Lung (tissue), 11 donors: ENCODE measurements at regions not wholly inside any gene's neighbourhood (a gene's known extent, or its start where the extent isn't known, plus 50 kb on each side); places are given as distances from the start of the nearest gene placed in this dataset.

Source experiments
- ATAC-seq: fragments of 200-7000 bp; cut with Tn5 transposase; one replicate; pipeline ENCODE4 v1.9.1; 2020; ENCODE audit warnings: moderate number of reproducible peaks; ENCODE audit not compliant: insufficient read depth, low FRiP score
- DNase-seq, 3 donors: peaks; one replicate each; pipeline ENCODE4 v3.0.0-alpha.2; 2013 to 2017
- H3K27ac ChIP-seq, 2 donors: one replicate each; pipeline ENCODE4 v1.5.1; 2013; ENCODE audit warnings: mild to moderate bottlenecking in 2 of 2, moderate library complexity in 2 of 2, control low read depth in 1 of 2, inconsistent platforms in 1 of 2, low read depth in 1 of 2, low read length in 1 of 2
- H3K27me3 ChIP-seq, 3 donors: one replicate each; pipeline ENCODE4 v1.5.1; 2013; ENCODE audit warnings: low read length in 2 of 3; ENCODE audit not compliant: control insufficient read depth in 3 of 3, insufficient read depth in 3 of 3
- H3K36me3 ChIP-seq, 4 donors: one replicate each; pipeline ENCODE4 v1.5.1; 2013; ENCODE audit warnings: low read length in 4 of 4, mild to moderate bottlenecking in 1 of 4, moderate library complexity in 1 of 4; ENCODE audit not compliant: control insufficient read depth in 4 of 4, insufficient read depth in 4 of 4
- H3K4me1 ChIP-seq, 5 donors: one replicate each; pipeline ENCODE4 v1.5.1; 2013; ENCODE audit warnings: low read length in 5 of 5, mild to moderate bottlenecking in 2 of 5, moderate library complexity in 1 of 5; ENCODE audit not compliant: control insufficient read depth in 5 of 5, insufficient read depth in 5 of 5
- H3K4me3 ChIP-seq: one replicate; pipeline ENCODE4 v1.5.1; 2013; ENCODE audit warnings: mild to moderate bottlenecking, control low read depth, moderate library complexity
- H3K9ac ChIP-seq, 2 donors: one replicate each; pipeline ENCODE4 v1.5.1; 2013; ENCODE audit warnings: low read length in 2 of 2, control low read depth in 1 of 2; ENCODE audit not compliant: insufficient read depth in 1 of 2
- H3K9me3 ChIP-seq, 4 donors: one replicate each; pipeline ENCODE4 v1.5.1; 2013; ENCODE audit warnings: low read length in 3 of 4, mild to moderate bottlenecking in 1 of 4, moderate library complexity in 1 of 4; ENCODE audit not compliant: control insufficient read depth in 4 of 4, insufficient read depth in 3 of 4
- WGBS, 2 donors: extraction: QIAGEN DNeasy Blood & Tissue Kit; methylation state at CpG; one replicate each; pipeline ENCODE4 v1.1.7; 2013; 5-methylcytosine and 5-hydroxymethylcytosine counted together
- TF ChIP-seq, protein P1 (sequence below): IDR thresholded peaks from 2 replicates; pipeline ENCODE4 v1.5.1; 2012; ENCODE audit warnings: mild to moderate bottlenecking; ENCODE audit errors: control extremely low read depth, extremely low read depth
- donor health status: control.
- donor health status: control.
- donor health status: Bipolar disorder and iron deficiency.
- donor health status: healthy.
- donor health status: DM: yes; HTN: yes; CAD: no.

DNA sequence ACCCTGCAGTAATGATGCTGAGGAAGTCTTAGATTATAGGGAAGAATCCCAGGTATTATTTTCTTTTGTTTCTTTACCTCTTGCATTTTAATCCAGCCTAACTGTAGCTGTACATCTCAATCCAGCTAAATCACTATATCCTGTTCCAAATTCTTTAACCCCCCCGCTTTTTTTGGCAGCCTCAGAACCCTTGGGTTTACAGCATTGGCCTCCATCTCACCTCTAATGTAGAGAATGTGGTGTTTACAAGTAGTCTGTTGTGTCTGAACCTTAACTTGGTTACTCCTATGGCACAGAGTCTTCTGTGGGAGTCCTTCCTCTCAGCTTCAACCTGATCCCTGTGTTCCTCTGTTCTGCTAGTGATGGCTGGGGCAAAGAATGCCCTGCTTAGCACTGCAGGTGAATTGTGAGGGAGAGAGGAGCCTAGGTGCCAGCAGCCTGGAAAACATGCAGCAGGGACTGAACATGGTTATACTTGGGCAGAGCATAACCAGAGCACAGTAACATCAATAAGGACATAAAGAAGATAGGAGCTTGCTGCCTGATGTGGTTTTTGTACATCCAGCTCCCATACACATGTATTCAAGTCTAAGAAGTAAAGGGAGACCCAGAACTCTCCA is 130.2 kb downstream of the FAM124B start:
- no peak overlapping the region for H3K4me3 ChIP-seq
- no peak overlapping the region for H3K9ac ChIP-seq
- H3K4me1 ChIP-seq = peaks cover 0 to 5% (median 0%) of the 10 kb centered on the region in 5 donors
- no peaks in the 10 kb centered on the region for H3K36me3 ChIP-seq
- H3K27ac ChIP-seq = no peak overlapping the region
- H3K27me3 ChIP-seq = no peaks in the 10 kb centered on the region
- 66 to 79% methylated on average over 1 of the region's 1 CpG for WGBS, 2 donors
- DNase-seq (no peak), ATAC-seq (no peak)
- TF ChIP-seq, protein P1, sequence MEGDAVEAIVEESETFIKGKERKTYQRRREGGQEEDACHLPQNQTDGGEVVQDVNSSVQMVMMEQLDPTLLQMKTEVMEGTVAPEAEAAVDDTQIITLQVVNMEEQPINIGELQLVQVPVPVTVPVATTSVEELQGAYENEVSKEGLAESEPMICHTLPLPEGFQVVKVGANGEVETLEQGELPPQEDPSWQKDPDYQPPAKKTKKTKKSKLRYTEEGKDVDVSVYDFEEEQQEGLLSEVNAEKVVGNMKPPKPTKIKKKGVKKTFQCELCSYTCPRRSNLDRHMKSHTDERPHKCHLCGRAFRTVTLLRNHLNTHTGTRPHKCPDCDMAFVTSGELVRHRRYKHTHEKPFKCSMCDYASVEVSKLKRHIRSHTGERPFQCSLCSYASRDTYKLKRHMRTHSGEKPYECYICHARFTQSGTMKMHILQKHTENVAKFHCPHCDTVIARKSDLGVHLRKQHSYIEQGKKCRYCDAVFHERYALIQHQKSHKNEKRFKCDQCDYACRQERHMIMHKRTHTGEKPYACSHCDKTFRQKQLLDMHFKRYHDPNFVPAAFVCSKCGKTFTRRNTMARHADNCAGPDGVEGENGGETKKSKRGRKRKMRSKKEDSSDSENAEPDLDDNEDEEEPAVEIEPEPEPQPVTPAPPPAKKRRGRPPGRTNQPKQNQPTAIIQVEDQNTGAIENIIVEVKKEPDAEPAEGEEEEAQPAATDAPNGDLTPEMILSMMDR = no peak
- no peaks in the 10 kb centered on the region for H3K9me3 ChIP-seq

DNA sequence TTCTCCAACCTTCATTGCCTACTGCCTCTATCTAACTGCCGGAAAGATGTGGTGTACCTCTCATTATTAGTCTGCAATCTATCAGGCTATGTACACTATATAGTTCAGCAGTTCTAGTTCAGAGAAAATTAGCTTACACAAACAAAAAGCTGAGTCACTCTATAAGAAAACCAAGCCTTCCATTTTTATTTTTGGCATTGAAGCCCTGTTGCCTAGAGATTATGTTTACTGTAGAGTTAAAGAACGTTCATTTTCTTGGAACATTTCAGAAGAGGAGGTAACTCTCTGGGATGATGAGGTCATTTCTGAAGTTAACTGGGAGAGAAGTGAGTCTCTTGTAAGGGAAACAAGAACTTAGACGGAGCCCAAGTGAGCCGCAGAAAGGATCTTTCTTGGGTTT is 133.5 kb downstream of the FAM124B start:
- no peaks in the 10 kb centered on the region for H3K27me3 ChIP-seq
- peak overlapping the region in 1 of 2 donors; percentile 17 for H3K27ac ChIP-seq
- peaks cover 0 to 8% (median 3%) of the 10 kb centered on the region in 5 donors for H3K4me1 ChIP-seq
- TF ChIP-seq, protein P1 = no peak
- no peak overlapping the region for H3K9ac ChIP-seq
- no peaks in the 10 kb centered on the region for H3K36me3 ChIP-seq
- ATAC-seq = peak; percentile 59
- peak in 2 of 3 donors; percentile 80 to 82 for DNase-seq
- H3K9me3 ChIP-seq = peaks cover 0 to 2% (median 0%) of the 10 kb centered on the region in 4 donors
- WGBS, 2 donors = 59 to 66% methylated on average over 4 of the region's 4 CpGs
- no peak overlapping the region for H3K4me3 ChIP-seq

DNA sequence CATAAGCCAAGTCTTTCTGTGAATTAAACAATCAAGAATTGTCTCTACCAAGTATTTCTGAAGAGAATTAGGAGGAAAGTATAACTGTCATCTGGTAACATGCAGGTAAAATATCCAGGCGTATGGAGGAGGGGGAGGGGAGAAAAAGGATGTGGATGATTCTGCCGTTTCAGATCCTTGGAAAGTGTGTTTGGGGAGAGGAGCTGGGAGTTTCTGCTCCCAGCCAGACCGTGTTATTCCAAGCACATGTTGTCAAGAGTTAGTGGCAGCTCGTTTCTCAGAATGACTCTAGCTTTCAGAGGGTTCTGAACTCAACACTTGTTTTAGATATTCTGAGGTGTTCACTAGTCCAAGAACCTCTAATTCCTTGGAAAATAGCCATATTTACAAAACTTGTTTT is 137.6 kb downstream of the FAM124B start:
- ATAC-seq (no peak), DNase-seq (no peak)
- TF ChIP-seq, protein P1 = no peak
- WGBS, 2 donors = 49 to 69% methylated on average over 4 of the region's 4 CpGs
- no peak overlapping the region for H3K9ac ChIP-seq
- H3K27ac ChIP-seq = no peak overlapping the region
- peaks cover 0 to 30% (median 5%) of the 10 kb centered on the region in 5 donors for H3K4me1 ChIP-seq
- H3K36me3 ChIP-seq = no peaks in the 10 kb centered on the region
- H3K27me3 ChIP-seq = no peaks in the 10 kb centered on the region
- H3K9me3 ChIP-seq = peaks cover 0 to 2% (median 0%) of the 10 kb centered on the region in 4 donors
- no peak overlapping the region for H3K4me3 ChIP-seq
